ENCODE measurements at regions not wholly inside any gene's neighbourhood (a gene's known extent, or its start where the extent isn't known, plus 50 kb on each side); places are given as distances from the start of the nearest gene placed in this dataset.

GRCh38 chr5:24714746-24715145 is 70.0 kb upstream of the CDH10 start:
- DNase-seq (ENCODE audit: low spot score): no peak

GRCh38 chr5:24712947-24713346 is 68.2 kb upstream of the CDH10 start:
- DNase-seq (ENCODE audit: low spot score): no peak

GRCh38 chr5:24712047-24712446 is 67.3 kb upstream of the CDH10 start:
- no peak for DNase-seq (ENCODE audit: low spot score)

- DNase-seq (ENCODE audit: low spot score): no peak
Observed at GRCh38 chr5:24703934-24704333, 59.2 kb upstream of the CDH10 start.

All from SW480 (cell line).